Panc1 (cell line): ENCODE measurements at regions not wholly inside any gene's neighbourhood (a gene's known extent, or its start where the extent isn't known, plus 50 kb on each side); places are given as distances from the start of the nearest gene placed in this dataset.

Experiments
- CTCF ChIP-seq: fragments of 450-650 bp; IDR thresholded peaks from 2 replicates; pipeline ENCODE4 v1.5.1; 2017; ENCODE audit warnings: mild to moderate bottlenecking
- POLR2AphosphoS5 ChIP-seq: IDR thresholded peaks from 2 replicates; pipeline ENCODE4 v1.6.1; 2012; ENCODE audit warnings: mild to moderate bottlenecking, low read depth, low read length, moderate library complexity
- TF ChIP-seq, protein P1 (sequence below), 2 experiments: IDR thresholded peaks; 2 replicates each; pipeline ENCODE4 v1.6.1; 2011 to 2012; ENCODE audit warnings: low read depth in 2 of 2, control low read depth in 1 of 2, low read length in 1 of 2, mild to moderate bottlenecking in 1 of 2, moderate library complexity in 1 of 2; ENCODE audit not compliant: insufficient read depth in 1 of 2

- TF ChIP-seq POLR2AphosphoS5 (no peak), CTCF (no peak)
- TF ChIP-seq, protein P1, sequence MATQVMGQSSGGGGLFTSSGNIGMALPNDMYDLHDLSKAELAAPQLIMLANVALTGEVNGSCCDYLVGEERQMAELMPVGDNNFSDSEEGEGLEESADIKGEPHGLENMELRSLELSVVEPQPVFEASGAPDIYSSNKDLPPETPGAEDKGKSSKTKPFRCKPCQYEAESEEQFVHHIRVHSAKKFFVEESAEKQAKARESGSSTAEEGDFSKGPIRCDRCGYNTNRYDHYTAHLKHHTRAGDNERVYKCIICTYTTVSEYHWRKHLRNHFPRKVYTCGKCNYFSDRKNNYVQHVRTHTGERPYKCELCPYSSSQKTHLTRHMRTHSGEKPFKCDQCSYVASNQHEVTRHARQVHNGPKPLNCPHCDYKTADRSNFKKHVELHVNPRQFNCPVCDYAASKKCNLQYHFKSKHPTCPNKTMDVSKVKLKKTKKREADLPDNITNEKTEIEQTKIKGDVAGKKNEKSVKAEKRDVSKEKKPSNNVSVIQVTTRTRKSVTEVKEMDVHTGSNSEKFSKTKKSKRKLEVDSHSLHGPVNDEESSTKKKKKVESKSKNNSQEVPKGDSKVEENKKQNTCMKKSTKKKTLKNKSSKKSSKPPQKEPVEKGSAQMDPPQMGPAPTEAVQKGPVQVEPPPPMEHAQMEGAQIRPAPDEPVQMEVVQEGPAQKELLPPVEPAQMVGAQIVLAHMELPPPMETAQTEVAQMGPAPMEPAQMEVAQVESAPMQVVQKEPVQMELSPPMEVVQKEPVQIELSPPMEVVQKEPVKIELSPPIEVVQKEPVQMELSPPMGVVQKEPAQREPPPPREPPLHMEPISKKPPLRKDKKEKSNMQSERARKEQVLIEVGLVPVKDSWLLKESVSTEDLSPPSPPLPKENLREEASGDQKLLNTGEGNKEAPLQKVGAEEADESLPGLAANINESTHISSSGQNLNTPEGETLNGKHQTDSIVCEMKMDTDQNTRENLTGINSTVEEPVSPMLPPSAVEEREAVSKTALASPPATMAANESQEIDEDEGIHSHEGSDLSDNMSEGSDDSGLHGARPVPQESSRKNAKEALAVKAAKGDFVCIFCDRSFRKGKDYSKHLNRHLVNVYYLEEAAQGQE (IDR thresholded peaks at IDR 0.05; ENCODE audit: insufficient read depth in 1 of 2, low read depth in 2 of 2, low read length in 1 of 2), result no peak
Measured at GRCh38 chr13:107421951-107422350, 793.4 kb downstream of the LIG4 start.
